T-helper 9 cell (primary cell): ENCODE measurements at regions not wholly inside any gene's neighbourhood (a gene's known extent, or its start where the extent isn't known, plus 50 kb on each side); places are given as distances from the start of the nearest gene placed in this dataset.

Experiments
- DNase-seq: peaks from one replicate; pipeline ENCODE4 v3.0.0-alpha.2; 2020

- DNase-seq = no peak
Measured at GRCh38 chr12:97989366-97989940, 525.9 kb upstream of the TMPO start.

DNA sequence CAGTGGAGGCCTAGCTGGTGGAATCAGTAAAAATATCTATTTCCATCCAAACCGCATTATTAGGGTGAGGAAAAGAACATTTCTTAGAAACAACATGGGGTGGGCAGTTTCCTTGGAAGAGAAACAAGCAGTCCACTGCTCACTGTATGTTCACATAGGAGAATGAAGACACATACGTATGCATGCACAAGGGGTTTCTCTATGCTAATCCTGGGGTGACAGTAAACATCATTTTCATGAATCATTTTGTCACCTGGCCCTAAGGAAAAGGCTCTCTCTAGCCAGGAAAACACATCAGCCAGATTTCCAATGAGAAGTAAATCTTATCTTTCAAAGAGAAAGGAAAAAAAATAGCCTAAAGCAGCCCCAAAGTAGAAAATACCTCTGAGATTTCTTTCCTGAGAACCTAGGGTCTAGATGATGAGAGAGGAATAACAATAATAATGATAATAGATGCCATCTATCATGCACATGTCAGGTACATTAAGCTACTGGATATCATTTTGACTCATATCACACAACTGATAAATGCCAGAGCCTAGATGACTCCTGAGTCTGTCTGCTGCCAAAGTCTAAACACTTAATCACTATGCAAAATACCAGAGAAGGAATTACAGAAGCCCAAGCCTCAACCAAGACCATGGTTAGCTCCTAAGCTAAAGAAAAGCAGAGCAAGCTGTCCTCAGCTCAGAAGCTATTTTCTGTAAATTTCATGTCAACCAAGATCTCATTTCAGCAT, 520.5 kb upstream of the TMPO start:
- no peak for DNase-seq

GRCh38 chr12:97995559-97995958, 519.8 kb upstream of the TMPO start:
- DNase-seq = no peak

- no peak for DNase-seq
Measured at GRCh38 chr12:98001430-98001829, 514.0 kb upstream of the TMPO start.

GRCh38 chr12:98002887-98003493, 512.4 kb upstream of the TMPO start:
- DNase-seq = peak; percentile 4

DNA sequence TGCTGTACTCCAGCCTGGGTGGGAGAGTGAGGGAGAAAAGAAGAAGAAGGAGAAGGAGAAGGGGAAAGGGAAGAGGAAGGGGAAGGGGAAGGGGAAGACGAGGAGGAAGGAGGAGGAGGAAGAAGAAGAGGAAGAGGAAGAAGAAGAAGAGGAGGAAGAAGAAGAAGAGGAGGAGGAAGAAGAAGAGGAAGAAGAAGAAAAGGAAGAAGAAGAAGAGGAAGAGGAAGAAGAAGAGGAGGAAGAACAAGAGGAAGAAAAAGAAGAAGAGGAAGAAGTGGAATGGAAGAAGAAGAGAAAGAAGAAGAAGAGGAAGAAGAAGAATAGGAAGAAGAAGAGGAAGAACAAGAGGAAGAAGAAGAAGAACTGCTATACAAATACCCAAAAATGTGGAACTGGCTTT, 507.4 kb upstream of the TMPO start:
- DNase-seq = no peak

- DNase-seq = no peak
Measured at GRCh38 chr12:98013560-98013959, 501.8 kb upstream of the TMPO start.

GRCh38 chr12:98018836-98019235, 496.6 kb upstream of the TMPO start:
- DNase-seq = no peak

DNA sequence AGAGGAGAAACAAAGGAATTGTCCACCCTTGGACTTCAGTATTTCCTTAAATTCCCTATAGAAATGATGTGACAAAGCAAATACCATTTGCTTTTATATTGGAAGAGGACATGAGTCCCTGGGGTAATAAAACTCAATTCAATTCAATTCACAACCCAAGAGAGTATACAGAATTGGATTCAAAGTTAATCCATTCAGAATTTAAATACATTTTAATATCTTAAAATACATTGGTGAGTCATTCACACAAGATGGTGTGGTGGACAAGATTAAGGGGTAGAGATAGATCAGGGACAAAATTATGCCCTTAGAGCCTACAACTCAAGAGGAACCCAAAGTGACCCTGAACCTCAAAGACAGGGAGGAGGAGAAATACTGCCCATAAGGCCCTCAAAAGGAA, 495.0 kb upstream of the TMPO start:
- no peak for DNase-seq

- DNase-seq = no peak
Measured at GRCh38 chr12:98022961-98023360, 492.4 kb upstream of the TMPO start.

DNA sequence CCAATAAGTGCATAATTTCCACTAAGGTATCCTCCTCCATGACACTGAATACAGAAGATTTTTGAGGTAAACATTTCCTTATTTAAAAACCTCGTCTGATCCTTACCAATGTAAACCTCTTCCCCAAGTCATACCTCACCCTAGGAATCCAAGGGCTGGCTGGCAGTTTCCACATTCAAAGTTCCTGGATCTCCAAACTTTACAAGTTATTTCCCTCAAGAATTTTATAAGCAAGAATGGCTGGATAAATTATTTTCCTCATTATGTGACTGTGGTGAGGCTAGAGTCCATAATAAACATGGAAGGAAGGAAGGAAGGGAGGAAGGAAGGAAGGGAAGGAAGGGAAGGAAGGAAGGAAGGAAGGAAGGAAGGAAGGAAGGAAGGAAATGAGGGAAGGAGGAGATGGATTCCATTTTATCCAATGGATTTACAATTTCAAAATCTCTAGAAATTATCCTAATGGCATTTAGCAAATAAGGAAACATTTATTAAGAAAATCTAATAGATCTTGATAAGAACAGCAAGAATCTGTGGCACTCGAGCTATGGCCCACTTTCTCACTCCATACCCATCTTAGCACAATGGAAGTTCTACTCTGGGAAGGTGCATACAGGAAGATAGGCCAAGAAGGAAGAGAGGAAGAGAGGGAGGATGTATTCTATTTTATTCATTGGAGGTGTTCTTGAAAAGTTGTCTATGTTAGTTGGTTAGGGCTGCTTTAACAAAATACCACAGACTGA, 477.8 kb upstream of the TMPO start:
- no peak for DNase-seq

- no peak for DNase-seq
Measured at GRCh38 chr12:98042668-98043067, 472.7 kb upstream of the TMPO start.

DNA sequence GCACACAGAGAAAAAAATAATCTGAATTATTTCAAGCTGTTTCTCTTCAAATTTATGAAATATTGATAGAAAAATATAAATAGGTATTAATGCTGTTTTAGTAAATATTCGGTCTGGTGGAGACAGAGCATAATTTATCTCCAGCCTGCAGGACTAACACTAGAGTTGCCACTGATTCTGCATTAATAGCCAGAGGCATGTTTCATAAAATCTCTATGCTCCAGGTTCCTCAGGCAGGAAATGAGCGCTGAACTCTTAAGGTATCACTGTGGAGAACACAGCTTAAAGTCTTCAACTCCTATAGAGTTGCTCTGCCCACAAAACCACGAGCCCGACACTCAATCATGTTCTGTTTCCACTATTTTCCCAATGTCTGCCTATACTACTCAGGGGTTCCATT, 470.0 kb upstream of the TMPO start:
- DNase-seq = no peak

DNA sequence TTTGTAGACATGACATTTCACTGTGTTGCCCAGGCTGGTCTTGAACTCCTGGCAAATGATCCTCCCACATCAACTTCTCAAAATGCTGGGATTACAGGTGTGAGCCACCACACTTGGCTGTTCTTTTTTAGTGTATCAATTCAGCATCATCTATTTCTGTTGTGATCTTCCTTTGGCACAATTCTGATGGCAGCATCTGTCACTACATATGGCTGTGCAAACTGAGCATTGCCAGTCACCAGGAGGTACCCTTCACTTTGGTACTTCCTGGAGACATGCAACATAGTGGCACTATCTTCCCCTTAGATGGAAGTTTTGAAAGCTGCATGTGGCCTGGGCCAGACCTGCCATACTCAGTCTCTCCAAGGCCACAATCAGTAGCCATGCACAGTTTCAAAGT, 467.1 kb upstream of the TMPO start:
- DNase-seq = no peak

DNA sequence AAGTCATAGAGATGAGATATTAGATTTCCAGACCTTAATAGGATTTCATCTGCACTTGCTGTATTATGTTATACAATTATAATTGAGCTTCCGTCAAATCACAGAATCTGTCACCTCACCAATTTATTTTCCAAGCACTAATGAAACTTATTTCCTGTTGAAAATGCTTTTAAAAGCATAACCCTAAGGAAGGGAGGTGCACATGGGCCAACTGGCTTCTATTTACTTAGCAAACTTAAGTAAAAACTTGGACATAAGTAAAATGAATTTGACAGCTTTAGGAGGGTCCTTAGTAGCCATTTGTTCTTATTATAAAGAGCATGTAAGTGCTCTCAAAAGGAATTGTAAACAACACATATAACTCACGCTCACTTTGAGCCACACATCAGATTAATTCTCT, 462.2 kb upstream of the TMPO start:
- no peak for DNase-seq

DNA sequence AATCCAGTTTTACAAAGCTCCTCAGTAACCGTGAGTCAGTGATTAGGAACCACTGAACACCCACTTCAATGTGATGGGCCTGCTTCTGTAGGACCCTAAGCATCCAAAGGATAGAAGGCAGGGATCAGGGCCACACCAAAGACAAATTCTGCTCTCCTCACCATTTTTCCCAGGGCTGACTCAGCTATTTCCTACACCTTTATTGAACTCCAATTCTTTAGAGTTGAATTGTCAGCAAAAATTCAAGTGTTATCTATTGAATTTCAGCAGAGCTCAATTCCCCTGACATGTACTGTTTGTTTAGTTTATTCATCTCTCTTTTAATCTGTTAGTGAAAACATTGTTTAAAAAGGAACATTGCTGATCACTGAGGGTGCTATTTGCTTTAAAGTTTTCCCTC, 457.7 kb upstream of the TMPO start:
- DNase-seq = no peak

GRCh38 chr12:98058213-98058612, 457.2 kb upstream of the TMPO start:
- DNase-seq = no peak

GRCh38 chr12:98058838-98059237, 456.6 kb upstream of the TMPO start:
- DNase-seq = no peak

GRCh38 chr12:98059659-98060343, 455.6 kb upstream of the TMPO start:
- DNase-seq = no peak

GRCh38 chr12:98060411-98060810, 455.0 kb upstream of the TMPO start:
- DNase-seq = no peak

DNA sequence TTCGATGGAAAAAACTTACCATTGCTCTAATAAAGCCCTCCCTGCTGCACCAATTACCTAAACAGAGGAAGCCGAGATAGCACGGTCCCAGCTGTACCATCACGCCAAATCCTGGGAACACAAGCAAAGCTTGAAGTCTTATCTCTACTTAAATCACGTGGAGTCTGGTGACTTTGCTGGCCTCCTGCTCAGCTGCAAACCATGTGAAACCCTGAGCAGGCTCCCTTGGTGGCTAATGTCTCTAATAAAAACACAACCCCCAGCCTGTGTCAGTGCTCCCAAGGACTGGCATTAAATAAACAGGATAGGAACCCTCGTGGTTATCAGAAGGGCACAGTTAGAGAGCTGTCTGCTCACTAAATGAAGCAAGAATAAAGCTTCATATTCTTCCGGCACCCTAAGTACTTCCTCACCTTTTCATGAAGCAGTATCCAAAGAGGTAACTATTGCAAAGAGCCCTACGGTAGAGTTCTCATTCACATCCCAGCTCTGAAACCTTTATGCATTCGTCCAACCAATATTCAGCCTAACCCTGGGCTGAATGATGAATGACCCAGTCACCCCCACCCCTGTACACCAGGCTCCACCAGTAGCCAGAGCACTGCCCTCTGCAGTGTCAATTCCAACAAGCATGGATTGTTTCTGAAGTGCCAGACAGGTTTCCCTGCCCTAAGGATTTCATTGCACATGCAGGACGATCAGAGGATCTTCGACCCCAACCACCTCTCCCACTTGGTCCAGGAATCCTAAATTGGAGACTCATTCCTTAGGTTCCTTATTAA, 452.7 kb upstream of the TMPO start:
- DNase-seq = no peak

DNA sequence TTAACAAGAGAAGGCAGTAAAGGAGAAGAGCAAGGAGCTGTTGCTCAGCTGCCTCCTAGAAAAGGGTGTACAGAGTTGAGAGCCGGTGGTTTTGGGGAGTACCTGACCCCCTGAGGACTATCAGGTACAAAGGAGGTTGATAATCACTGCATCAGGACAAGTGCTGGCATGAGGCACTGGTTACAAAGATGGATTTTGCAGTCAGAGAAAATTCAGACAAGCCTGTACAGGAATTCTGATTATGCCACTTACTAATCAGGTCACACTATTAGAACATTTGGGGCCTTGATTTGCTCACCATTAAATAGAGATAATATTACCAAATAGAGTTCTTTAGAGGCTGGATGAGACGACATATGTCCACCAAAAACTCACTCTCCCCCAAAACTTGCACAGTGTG, 450.9 kb upstream of the TMPO start:
- no peak for DNase-seq
